Endothelial cell of umbilical vein (primary cell): ENCODE measurements at regions not wholly inside any gene's neighbourhood (a gene's known extent, or its start where the extent isn't known, plus 50 kb on each side); places are given as distances from the start of the nearest gene placed in this dataset.

Source experiments
- JUN ChIP-seq: IDR thresholded peaks from 2 replicates; pipeline ENCODE4 v1.6.1; 2011; ENCODE audit warnings: borderline replicate concordance, low read depth; ENCODE audit not compliant: insufficient read length, insufficient read depth
- MAX ChIP-seq: IDR thresholded peaks from 2 replicates; pipeline ENCODE4 v1.6.1; 2011; ENCODE audit not compliant: insufficient read depth, insufficient read length

GRCh38 chr6:11322252-11322885 is 89.9 kb upstream of the NEDD9 start:
- TF ChIP-seq MAX (no peak), JUN (no peak)
